Neural crest cell (in vitro differentiated cells): ENCODE measurements at regions not wholly inside any gene's neighbourhood (a gene's known extent, or its start where the extent isn't known, plus 50 kb on each side); places are given as distances from the start of the nearest gene placed in this dataset.
"Not testable (repeated sequence)": the region's sequence is repeated elsewhere in the genome, so short reads cannot be mapped to it uniquely, and the experiment has no call there.

ENCODE experiments used
- DNase-seq: peaks from one replicate; pipeline ENCODE4 v3.0.0; 2021; ENCODE audit warnings: low read depth, mixed read lengths, low spot score
- H3K27ac Mint-ChIP-seq: one replicate; pipeline ENCODE4 v1.8.0; 2021; ENCODE audit warnings: mild to moderate bottlenecking, mixed read lengths; ENCODE audit not compliant: unreplicated experiment
- H3K27me3 Mint-ChIP-seq: 2 replicates; pipeline ENCODE4 v1.8.0; 2021; ENCODE audit warnings: low read depth, mild to moderate bottlenecking, mixed read lengths
- H3K36me3 Mint-ChIP-seq: 2 replicates; pipeline ENCODE4 v1.8.0; 2021; ENCODE audit warnings: low read depth, mild to moderate bottlenecking, mixed read lengths
- H3K4me1 Mint-ChIP-seq: 2 replicates; pipeline ENCODE4 v1.8.0; 2021; ENCODE audit warnings: mixed read lengths
- H3K4me3 Mint-ChIP-seq: one replicate; pipeline ENCODE4 v1.8.0; 2021; ENCODE audit warnings: mild to moderate bottlenecking, mixed read lengths
- H3K9me3 Mint-ChIP-seq: 2 replicates; pipeline ENCODE4 v1.8.0; 2021; ENCODE audit warnings: mixed read lengths
- TF ChIP-seq, protein P1 (sequence below): fragments of 200-600 bp; sonication (generic); conservative IDR thresholded peaks from 2 replicates; pipeline ENCODE4 v1.5.0; 2021; ENCODE audit warnings: antibody characterized with exemption, mild to moderate bottlenecking

GRCh38 chr16:87119168-87119567, 198.0 kb downstream of the C16orf95 start:
- Mint-ChIP-seq H3K9me3 (no peaks in the 10 kb centered on the region), H3K4me1 (peaks cover 22% of the 10 kb centered on the region), H3K27ac (no peak overlapping the region), H3K4me3 (no peak overlapping the region), H3K36me3 (no peaks in the 10 kb centered on the region), H3K27me3 (no peaks in the 10 kb centered on the region)
- TF ChIP-seq, protein P1, sequence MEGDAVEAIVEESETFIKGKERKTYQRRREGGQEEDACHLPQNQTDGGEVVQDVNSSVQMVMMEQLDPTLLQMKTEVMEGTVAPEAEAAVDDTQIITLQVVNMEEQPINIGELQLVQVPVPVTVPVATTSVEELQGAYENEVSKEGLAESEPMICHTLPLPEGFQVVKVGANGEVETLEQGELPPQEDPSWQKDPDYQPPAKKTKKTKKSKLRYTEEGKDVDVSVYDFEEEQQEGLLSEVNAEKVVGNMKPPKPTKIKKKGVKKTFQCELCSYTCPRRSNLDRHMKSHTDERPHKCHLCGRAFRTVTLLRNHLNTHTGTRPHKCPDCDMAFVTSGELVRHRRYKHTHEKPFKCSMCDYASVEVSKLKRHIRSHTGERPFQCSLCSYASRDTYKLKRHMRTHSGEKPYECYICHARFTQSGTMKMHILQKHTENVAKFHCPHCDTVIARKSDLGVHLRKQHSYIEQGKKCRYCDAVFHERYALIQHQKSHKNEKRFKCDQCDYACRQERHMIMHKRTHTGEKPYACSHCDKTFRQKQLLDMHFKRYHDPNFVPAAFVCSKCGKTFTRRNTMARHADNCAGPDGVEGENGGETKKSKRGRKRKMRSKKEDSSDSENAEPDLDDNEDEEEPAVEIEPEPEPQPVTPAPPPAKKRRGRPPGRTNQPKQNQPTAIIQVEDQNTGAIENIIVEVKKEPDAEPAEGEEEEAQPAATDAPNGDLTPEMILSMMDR: no peak
- DNase-seq: no peak

DNA sequence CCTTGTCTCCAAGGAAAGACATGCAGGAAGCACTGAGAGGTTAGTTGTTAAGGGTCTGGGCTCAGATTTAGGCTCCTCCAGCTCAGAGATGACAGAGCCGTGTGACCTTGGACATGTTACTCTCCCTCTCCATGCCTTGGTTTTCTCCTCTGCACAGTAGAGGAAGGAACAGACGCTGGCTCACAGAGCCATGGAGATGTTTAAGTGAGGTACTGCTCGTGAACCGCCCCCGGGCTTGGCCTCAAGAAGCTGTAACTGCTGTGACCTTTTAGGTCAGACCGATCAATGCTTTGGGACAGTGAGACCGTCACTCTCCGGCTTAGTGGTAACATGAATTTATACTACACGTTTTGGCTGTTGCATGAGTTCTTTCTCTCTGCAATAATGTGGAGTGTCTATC, 197.4 kb downstream of the C16orf95 start:
- peaks cover 19% of the 10 kb centered on the region for H3K4me1 Mint-ChIP-seq
- no peaks in the 10 kb centered on the region for H3K9me3 Mint-ChIP-seq
- TF ChIP-seq, protein P1: no peak
- no peaks in the 10 kb centered on the region for H3K36me3 Mint-ChIP-seq
- no peak for DNase-seq
- no peak overlapping the region for H3K4me3 Mint-ChIP-seq
- no peaks in the 10 kb centered on the region for H3K27me3 Mint-ChIP-seq
- no peak overlapping the region for H3K27ac Mint-ChIP-seq

DNA sequence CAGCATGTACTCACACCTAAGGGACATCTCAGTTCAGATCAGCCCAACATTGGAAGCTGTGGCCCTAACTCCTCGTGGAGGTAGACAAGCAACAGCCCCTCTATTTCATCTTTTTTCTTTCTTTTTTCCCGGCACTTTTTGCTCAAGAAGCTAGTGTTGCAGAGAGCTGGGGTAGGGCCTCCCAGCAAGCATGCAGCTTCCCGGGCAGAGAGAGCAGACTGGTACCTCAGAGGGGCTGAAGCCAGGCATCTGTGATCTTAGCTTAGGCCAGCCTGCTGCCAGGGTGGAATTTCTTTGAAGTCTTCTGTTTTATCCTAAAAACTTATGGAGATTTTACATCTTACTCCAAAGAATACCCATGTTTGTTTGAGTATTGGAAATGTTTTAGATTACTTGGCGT, 195.4 kb downstream of the C16orf95 start:
- Mint-ChIP-seq H3K9me3 (no peaks in the 10 kb centered on the region), H3K27ac (no peak overlapping the region), H3K27me3 (no peaks in the 10 kb centered on the region), H3K36me3 (no peaks in the 10 kb centered on the region), H3K4me1 (peaks cover 27% of the 10 kb centered on the region), H3K4me3 (no peak overlapping the region)
- TF ChIP-seq, protein P1: no peak
- no peak for DNase-seq

- DNase-seq: no peak
- Mint-ChIP-seq H3K36me3 (no peaks in the 10 kb centered on the region), H3K27ac (no peak overlapping the region), H3K9me3 (no peaks in the 10 kb centered on the region), H3K27me3 (no peaks in the 10 kb centered on the region), H3K4me1 (peaks cover 31% of the 10 kb centered on the region), H3K4me3 (no peak overlapping the region)
- TF ChIP-seq, protein P1: no peak
These were observed 193.7 kb downstream of the C16orf95 start for GRCh38 chr16:87123356-87124001.

DNA sequence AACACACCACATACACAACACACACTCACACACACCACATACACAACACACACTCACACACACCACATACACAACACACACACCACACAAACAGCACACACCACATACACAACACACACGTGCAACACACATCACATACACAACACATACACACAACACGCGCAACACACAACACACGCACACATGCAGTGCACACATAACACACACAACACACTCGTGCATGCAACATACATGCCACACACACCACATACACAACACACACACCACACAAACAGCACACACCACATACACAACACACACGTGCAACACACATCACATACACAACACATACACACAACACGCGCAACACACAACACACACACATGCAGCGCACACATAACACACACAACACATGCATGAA, 192.8 kb downstream of the C16orf95 start:
- peaks cover 33% of the 10 kb centered on the region for H3K4me1 Mint-ChIP-seq
- not testable (repeated sequence) for H3K4me3 Mint-ChIP-seq, H3K27me3 Mint-ChIP-seq, DNase-seq, H3K9me3 Mint-ChIP-seq, H3K36me3 Mint-ChIP-seq, H3K27ac Mint-ChIP-seq

DNA sequence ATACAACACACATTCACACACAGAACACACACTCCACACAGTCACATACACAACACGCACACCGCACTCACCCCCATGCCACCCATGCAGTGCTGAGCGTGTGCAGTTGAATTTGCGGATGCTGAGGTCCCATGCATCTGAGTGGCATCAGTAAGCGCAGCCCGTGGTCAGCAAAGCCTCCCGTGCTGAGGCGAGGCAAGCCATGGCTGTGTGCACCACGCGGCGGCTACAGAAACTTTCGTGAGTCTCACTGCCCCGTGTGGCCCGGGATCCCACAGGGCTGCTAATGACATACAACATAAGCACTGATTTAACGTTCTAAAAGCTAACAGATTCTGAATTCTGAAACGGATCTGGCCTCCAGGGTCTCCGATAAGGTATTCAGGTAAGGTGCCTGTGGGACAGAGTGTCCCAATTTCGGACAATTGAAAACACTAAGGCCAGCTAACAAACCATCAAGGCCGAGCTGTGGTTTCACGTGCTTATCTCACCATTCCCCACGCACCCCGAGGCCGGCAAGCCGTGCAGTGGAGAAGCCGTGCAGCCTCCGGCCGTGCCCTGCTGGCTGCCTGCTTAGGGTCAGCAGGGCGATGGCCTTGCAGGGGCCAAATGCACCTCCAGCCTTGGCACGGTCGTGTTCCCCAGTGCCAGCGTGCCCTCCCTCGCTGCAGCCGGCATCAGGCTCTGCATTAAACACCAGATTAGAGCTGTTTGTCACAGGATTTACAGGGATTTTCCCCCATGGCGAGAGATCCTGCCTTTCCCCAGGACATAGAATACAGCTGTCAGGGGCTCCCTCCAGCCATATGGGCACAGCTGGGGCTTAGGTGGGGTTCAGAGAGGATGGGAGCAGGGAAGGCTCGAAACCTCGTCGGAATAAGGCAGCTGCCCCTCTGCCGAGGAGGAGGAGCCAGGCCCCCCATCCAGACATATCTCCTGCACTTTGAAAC, 191.7 kb downstream of the C16orf95 start:
- Mint-ChIP-seq H3K4me1 (peaks cover 30% of the 10 kb centered on the region), H3K9me3 (no peaks in the 10 kb centered on the region), H3K36me3 (no peaks in the 10 kb centered on the region), H3K27me3 (no peaks in the 10 kb centered on the region), H3K27ac (no peak overlapping the region), H3K4me3 (no peak overlapping the region)
- TF ChIP-seq, protein P1: no peak
- no peak for DNase-seq
